Hepatocyte (in vitro differentiated cells): ENCODE measurements at regions not wholly inside any gene's neighbourhood (a gene's known extent, or its start where the extent isn't known, plus 50 kb on each side); places are given as distances from the start of the nearest gene placed in this dataset.

Experiments
- EZH2 ChIP-seq: fragments of 200-600 bp; sonication (generic); IDR thresholded peaks from 2 replicates; pipeline ENCODE4 v1.6.1; 2016; ENCODE audit warnings: antibody characterized with exemption, mild to moderate bottlenecking, borderline replicate concordance
- TF ChIP-seq, protein P1 (sequence below): fragments of 200-600 bp; sonication (generic); IDR thresholded peaks from 2 replicates; pipeline ENCODE4 v1.5.1; 2016; ENCODE audit warnings: antibody characterized with exemption, mild to moderate bottlenecking; ENCODE audit not compliant: poor library complexity

- TF ChIP-seq, protein P1, sequence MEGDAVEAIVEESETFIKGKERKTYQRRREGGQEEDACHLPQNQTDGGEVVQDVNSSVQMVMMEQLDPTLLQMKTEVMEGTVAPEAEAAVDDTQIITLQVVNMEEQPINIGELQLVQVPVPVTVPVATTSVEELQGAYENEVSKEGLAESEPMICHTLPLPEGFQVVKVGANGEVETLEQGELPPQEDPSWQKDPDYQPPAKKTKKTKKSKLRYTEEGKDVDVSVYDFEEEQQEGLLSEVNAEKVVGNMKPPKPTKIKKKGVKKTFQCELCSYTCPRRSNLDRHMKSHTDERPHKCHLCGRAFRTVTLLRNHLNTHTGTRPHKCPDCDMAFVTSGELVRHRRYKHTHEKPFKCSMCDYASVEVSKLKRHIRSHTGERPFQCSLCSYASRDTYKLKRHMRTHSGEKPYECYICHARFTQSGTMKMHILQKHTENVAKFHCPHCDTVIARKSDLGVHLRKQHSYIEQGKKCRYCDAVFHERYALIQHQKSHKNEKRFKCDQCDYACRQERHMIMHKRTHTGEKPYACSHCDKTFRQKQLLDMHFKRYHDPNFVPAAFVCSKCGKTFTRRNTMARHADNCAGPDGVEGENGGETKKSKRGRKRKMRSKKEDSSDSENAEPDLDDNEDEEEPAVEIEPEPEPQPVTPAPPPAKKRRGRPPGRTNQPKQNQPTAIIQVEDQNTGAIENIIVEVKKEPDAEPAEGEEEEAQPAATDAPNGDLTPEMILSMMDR: no peak
- TF ChIP-seq EZH2: no peak
Measured at GRCh38 chr7:16945372-16945771, 63.6 kb upstream of the AGR3 start.
